GM06990 (cell line): ENCODE measurements at regions not wholly inside any gene's neighbourhood (a gene's known extent, or its start where the extent isn't known, plus 50 kb on each side); places are given as distances from the start of the nearest gene placed in this dataset.
"Not testable (repeated sequence)": the region's sequence is repeated elsewhere in the genome, so short reads cannot be mapped to it uniquely, and the experiment has no call there.

Experiments used
- DNase-seq: peaks from one replicate; pipeline ENCODE4 v3.0.0-alpha.2; 2011; ENCODE audit not compliant: insufficient read length; ENCODE audit errors: extremely low read depth
- H3K27me3 ChIP-seq: replicated peaks from 2 replicates; pipeline ENCODE4 v1.6.0; 2011; ENCODE audit warnings: low read length; ENCODE audit not compliant: control insufficient read depth, insufficient read depth
- H3K36me3 ChIP-seq: 2 replicates; pipeline ENCODE4 v1.5.1; 2011; ENCODE audit warnings: low read length; ENCODE audit not compliant: control insufficient read depth, insufficient read depth
- H3K4me3 ChIP-seq: replicated peaks from 2 replicates; pipeline ENCODE4 v1.5.1; 2011; ENCODE audit warnings: low read depth, mild to moderate bottlenecking, control low read depth, low read length
- TF ChIP-seq, protein P1 (sequence below): IDR thresholded peaks from 2 replicates; pipeline ENCODE4 v1.5.1; 2011; ENCODE audit warnings: low read length, control low read depth, mild to moderate bottlenecking, inconsistent platforms; ENCODE audit not compliant: insufficient read depth, poor library complexity, severe bottlenecking

DNA sequence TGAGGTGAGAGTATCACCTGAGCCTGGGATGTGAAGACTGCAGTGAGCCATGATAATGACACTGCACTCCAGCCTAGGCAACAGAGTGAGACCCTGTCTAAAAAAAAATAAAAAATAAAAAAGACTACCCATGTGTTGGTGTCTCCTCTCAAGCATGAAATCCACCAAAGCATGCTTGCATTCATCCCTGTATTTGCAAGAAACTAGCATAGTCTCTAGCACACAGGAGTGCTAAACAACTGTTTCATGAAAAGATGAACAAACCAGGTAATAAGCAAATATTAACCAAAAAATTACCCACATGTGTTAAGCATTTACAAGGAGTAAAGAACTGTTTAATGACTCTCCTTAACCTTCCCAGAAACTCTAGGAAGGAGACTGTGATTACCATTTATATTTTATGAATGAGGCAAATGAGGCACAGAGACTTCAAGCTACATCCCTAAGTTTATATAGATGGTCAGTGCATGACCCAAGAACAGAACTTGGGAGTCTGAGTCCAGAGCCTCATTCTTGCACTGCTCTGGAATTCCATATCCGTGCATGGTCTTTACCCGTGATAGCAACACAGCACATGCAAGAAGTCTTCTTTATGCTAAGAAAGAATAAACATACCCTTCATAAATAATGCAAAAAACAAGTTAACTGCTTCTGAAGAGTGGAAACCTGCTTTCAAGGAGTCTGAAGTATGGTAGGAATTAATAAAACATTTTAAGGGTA is 186.1 kb upstream of the STS start:
- DNase-seq: no peak
- Histone ChIP-seq H3K4me3 (no peak overlapping the region), H3K27me3 (no peaks in the 10 kb centered on the region), H3K36me3 (no peaks in the 10 kb centered on the region)
- TF ChIP-seq, protein P1, sequence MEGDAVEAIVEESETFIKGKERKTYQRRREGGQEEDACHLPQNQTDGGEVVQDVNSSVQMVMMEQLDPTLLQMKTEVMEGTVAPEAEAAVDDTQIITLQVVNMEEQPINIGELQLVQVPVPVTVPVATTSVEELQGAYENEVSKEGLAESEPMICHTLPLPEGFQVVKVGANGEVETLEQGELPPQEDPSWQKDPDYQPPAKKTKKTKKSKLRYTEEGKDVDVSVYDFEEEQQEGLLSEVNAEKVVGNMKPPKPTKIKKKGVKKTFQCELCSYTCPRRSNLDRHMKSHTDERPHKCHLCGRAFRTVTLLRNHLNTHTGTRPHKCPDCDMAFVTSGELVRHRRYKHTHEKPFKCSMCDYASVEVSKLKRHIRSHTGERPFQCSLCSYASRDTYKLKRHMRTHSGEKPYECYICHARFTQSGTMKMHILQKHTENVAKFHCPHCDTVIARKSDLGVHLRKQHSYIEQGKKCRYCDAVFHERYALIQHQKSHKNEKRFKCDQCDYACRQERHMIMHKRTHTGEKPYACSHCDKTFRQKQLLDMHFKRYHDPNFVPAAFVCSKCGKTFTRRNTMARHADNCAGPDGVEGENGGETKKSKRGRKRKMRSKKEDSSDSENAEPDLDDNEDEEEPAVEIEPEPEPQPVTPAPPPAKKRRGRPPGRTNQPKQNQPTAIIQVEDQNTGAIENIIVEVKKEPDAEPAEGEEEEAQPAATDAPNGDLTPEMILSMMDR: no peak

DNA sequence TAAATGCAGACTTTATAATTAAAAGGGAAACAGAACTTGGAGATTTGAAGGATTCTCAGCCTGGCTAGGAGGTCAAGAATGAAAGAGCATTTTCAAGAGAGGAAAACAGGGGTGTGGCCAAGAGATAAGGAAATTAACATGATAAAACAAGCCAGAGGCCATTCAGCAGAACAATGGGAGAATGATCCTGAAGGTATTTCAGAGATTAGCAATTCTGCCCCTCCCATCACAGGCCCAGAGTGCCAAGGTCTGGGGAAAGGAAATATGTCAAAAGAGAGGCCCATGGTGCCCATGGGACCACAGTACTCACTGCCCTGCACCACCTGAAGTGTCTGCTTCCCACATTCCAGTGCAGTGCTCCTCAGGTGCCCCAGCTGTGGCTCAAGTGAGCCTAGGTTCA is 188.5 kb upstream of the STS start:
- Histone ChIP-seq H3K27me3 (no peaks in the 10 kb centered on the region), H3K36me3 (no peaks in the 10 kb centered on the region), H3K4me3 (no peak overlapping the region)
- TF ChIP-seq, protein P1: no peak
- DNase-seq: no peak

- TF ChIP-seq, protein P1: no peak
- Histone ChIP-seq H3K36me3 (no peaks in the 10 kb centered on the region), H3K4me3 (no peak overlapping the region), H3K27me3 (no peaks in the 10 kb centered on the region)
- no peak for DNase-seq
Measured at GRCh38 chrX:6954836-6955235, 192.7 kb upstream of the STS start.

GRCh38 chrX:6946168-6946567 is 201.3 kb upstream of the STS start:
- TF ChIP-seq, protein P1: no peak
- DNase-seq: no peak
- Histone ChIP-seq H3K4me3 (no peak overlapping the region), H3K36me3 (no peaks in the 10 kb centered on the region), H3K27me3 (no peaks in the 10 kb centered on the region)

GRCh38 chrX:6941041-6941440 is 206.5 kb upstream of the STS start:
- TF ChIP-seq, protein P1: no peak
- H3K36me3 ChIP-seq: no peaks in the 10 kb centered on the region
- no peaks in the 10 kb centered on the region for H3K27me3 ChIP-seq
- no peak overlapping the region for H3K4me3 ChIP-seq
- no peak for DNase-seq

DNA sequence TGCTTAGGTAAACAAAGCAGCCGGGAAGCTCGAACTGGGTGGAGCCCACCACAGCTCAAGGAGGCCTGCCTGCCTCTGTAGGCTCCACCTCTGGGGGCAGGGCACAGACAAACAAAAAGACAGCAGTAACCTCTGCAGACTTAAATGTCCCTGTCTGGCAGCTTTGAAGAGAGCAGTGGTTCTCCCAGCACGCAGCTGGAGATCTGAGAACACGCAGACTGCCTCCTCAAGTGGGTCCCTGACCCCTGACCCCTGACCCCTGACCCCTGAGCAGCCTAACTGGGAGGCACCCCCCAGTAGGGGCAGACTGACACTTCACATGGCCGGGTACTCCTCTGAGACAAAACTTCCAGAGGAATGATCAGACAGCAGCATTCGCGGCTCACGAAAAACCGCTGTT is 214.6 kb upstream of the STS start:
- DNase-seq, H3K4me3 ChIP-seq, H3K36me3 ChIP-seq, H3K27me3 ChIP-seq: not testable (repeated sequence)
